GM18867 (cell line): ENCODE measurements at regions not wholly inside any gene's neighbourhood (a gene's known extent, or its start where the extent isn't known, plus 50 kb on each side); places are given as distances from the start of the nearest gene placed in this dataset.

ENCODE experiments used
- ATAC-seq: cut with Tn5 transposase; IDR thresholded peaks from one replicate; pipeline ENCODE4 v1.9.1; 2021; ENCODE audit warnings: mild to moderate bottlenecking, moderate library complexity; ENCODE audit not compliant: unreplicated experiment

DNA sequence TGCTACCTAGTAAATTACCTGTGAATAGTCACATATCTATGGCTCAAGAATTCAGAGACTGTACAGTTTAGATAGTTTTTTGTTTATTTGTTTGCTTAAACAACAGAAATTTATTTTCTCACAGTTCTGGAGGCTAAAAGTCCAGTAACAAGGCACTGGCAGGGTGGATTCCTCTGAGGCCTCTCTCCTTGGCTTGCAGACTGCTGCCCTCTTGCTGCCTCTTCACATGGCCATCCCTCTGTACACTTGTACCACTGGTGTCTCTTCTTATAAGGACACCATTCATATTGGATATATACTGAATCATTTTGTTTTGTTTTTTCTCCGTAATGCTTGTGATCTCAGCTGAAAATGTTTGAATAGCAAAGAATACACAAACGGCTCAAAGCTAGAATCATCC is 56.4 kb upstream of the MIR17HG start:
- no peak for ATAC-seq

DNA sequence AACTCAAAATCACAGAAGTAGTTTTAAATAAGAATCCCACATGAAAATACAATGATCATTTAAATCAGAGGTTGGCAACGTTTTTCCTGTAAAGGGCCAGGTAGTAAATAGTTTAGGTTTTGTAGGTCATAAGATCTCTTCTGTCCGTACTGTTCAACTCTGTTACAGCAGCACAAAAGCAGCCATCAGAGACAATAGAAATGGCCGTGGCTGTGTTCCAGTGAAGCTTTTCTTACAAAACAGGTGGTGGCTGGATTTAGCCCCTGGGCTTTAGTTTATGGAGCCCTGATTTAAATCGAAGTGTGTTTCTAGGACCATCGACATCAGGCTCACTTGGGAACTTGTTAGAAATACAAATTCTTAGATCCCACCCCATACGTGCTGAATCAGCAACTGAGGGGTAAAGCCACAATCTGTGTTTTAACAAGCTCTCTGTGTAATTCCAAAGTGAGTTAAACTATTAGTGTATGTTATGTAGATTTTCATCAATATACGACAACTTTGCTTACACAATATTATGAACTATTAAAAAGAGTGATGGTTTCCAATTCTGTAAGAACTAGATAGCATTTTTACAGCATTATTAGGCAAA is 54.8 kb upstream of the MIR17HG start:
- no peak for ATAC-seq

DNA sequence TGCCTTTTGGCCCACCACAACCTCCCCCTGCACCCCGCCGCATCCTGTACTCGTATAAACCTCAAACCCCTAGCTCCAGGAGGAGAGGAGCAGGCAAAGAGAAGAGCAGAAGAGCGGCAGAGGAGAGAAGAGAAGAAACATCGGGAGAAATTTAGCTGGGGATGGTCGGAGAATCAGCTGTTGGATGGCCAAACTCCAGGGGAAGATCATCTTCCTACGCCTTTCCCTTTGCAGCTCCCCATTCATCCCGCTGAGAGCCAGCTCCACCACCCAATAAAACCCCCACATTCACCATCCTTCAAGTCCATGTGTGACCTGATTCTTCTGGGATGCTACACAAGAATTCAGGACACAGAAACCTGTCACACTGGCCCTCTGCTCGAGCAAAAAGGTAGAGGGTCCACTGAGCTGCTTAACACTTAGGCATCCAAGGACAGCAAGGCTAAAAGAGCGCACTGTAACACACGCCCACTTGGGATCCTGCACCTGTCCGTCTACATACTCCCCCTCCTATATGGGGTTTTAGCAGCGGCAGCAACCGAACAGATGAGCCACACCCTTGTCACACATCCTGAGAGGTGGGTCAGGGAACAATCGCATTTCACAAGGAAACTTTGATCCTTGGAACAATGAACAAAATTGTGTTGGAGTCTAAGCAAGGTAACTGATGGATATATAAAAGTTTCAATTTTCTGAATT is 51.6 kb upstream of the MIR17HG start:
- ATAC-seq = no peak

- no peak for ATAC-seq
Measured at GRCh38 chr13:91297503-91297902, 50.0 kb upstream of the MIR17HG start.
